Kidney (tissue), 13 donors: ENCODE measurements at regions not wholly inside any gene's neighbourhood (a gene's known extent, or its start where the extent isn't known, plus 50 kb on each side); places are given as distances from the start of the nearest gene placed in this dataset.

Experiments used
- DNase-seq, 5 donors: peaks; one replicate each; pipeline ENCODE4 v3.0.0-alpha.2; 2013 to 2020
- FAIRE-seq: peaks from 2 replicates; lab custom pipeline; 2012; peaks lifted over from hg19 to GRCh38; lab: Jason Lieb, UNC
- H3K27ac ChIP-seq, 2 donors: one replicate each; pipeline ENCODE4 v1.7.0; 2013; ENCODE audit warnings: low read depth in 2 of 2, low read length in 2 of 2, inconsistent platforms in 1 of 2
- H3K27me3 ChIP-seq: one replicate; pipeline ENCODE4 v1.7.1; 2013; ENCODE audit warnings: low read length, inconsistent platforms; ENCODE audit not compliant: control insufficient read depth, insufficient read depth
- H3K36me3 ChIP-seq, 3 donors: one replicate each; pipeline versions ENCODE4 v1.7.0 to v1.7.1; 2013; ENCODE audit warnings: low read length in 3 of 3, control low read depth in 1 of 3, inconsistent platforms in 1 of 3; ENCODE audit not compliant: insufficient read depth in 3 of 3, control insufficient read depth in 2 of 3
- H3K4me1 ChIP-seq, 3 donors: one replicate each; pipeline versions ENCODE4 v1.7.0 to v1.7.1; 2013; ENCODE audit warnings: low read length in 3 of 3, inconsistent platforms in 1 of 3, low read depth in 1 of 3; ENCODE audit not compliant: control insufficient read depth in 2 of 3, insufficient read depth in 2 of 3
- H3K4me3 ChIP-seq, 3 donors: one replicate each; pipeline versions ENCODE4 v1.7.0 to v1.8.1; 2013; ENCODE audit warnings: low read length in 3 of 3, control low read depth in 1 of 3, inconsistent platforms in 1 of 3
- H3K9ac ChIP-seq, 3 donors: one replicate each; pipeline versions ENCODE4 v1.7.0 to v1.7.1; 2013; ENCODE audit warnings: low read length in 3 of 3, control low read depth in 1 of 3, inconsistent platforms in 1 of 3
- H3K9me3 ChIP-seq, 3 donors: one replicate each; pipeline versions ENCODE4 v1.7.0 to v1.7.1; 2013; ENCODE audit warnings: low read length in 3 of 3, control low read depth in 1 of 3, inconsistent platforms in 1 of 3; ENCODE audit not compliant: control insufficient read depth in 2 of 3, insufficient read depth in 1 of 3
- CTCF ChIP-seq: IDR thresholded peaks from 3 replicates; pipeline ENCODE4 v1.5.1; 2012; ENCODE audit warnings: mild to moderate bottlenecking, moderate library complexity, borderline replicate concordance; ENCODE audit not compliant: insufficient read depth; ENCODE audit errors: extremely low read depth
- intact Hi-C: fragments of 100-400 bp; cut with DNase I; formaldehyde crosslinking; loops from one replicate; pipeline ENCODE4 v1.11.1; 2022
- donor health status: control.
- donor health status: control.
- donor health status: control.
- donor health status: control.
- donor health status: control.
- donor health status: DM: yes; HTN: yes; CAD: no.
- donor health status: Normal renal cell carcinoma (clear cell type).

GRCh38 chr13:64925284-64925683 is 2304.9 kb downstream of the PCDH9 start:
- TF ChIP-seq CTCF, result no peak
- Histone ChIP-seq H3K27me3 (no peaks in the 10 kb centered on the region), H3K9ac (no peak overlapping the region), H3K4me3 (no peak overlapping the region), H3K36me3 (no peaks in the 10 kb centered on the region), H3K4me1 (no peaks in the 10 kb centered on the region), H3K27ac (no peak overlapping the region), H3K9me3 (no peaks in the 10 kb centered on the region)
- no peak for FAIRE-seq
- intact Hi-C loops, result no loop called here
- DNase-seq, result peak in 4 of 5 donors; percentile 12 to 43 (median 32)

- H3K9ac ChIP-seq, result no peak overlapping the region
- no peak overlapping the region for H3K27ac ChIP-seq
- intact Hi-C loops, result no loop called here
- FAIRE-seq, result no peak
- H3K4me1 ChIP-seq, result no peaks in the 10 kb centered on the region
- H3K9me3 ChIP-seq, result no peaks in the 10 kb centered on the region
- no peaks in the 10 kb centered on the region for H3K36me3 ChIP-seq
- peak in 1 of 5 donors; percentile 61 for DNase-seq
- H3K27me3 ChIP-seq, result no peaks in the 10 kb centered on the region
- TF ChIP-seq CTCF, result no peak
- no peak overlapping the region for H3K4me3 ChIP-seq
Measured at GRCh38 chr13:64924401-64924800, 2305.7 kb downstream of the PCDH9 start.

- DNase-seq (no peak), FAIRE-seq (peak; percentile 56)
- Histone ChIP-seq H3K4me3 (no peak overlapping the region), H3K27ac (no peak overlapping the region), H3K36me3 (no peaks in the 10 kb centered on the region), H3K9me3 (peaks cover 0 to 5% (median 0%) of the 10 kb centered on the region in 3 donors), H3K4me1 (no peaks in the 10 kb centered on the region), H3K9ac (no peak overlapping the region), H3K27me3 (no peaks in the 10 kb centered on the region)
- intact Hi-C loops, result no loop called here
- TF ChIP-seq CTCF, result no peak
Measured at GRCh38 chr13:64917566-64917965, 2312.6 kb downstream of the PCDH9 start.

- intact Hi-C loops, result no loop called here
- no peak overlapping the region for H3K9ac ChIP-seq
- TF ChIP-seq CTCF, result no peak
- no peak for DNase-seq
- H3K36me3 ChIP-seq, result no peaks in the 10 kb centered on the region
- peaks cover 0 to 5% (median 0%) of the 10 kb centered on the region in 3 donors for H3K9me3 ChIP-seq
- FAIRE-seq, result no peak
- H3K27ac ChIP-seq, result no peak overlapping the region
- no peak overlapping the region for H3K4me3 ChIP-seq
- H3K4me1 ChIP-seq, result no peaks in the 10 kb centered on the region
- no peaks in the 10 kb centered on the region for H3K27me3 ChIP-seq
Measured at GRCh38 chr13:64912141-64912540, 2318.0 kb downstream of the PCDH9 start.
